WTC11 (cell line): ENCODE measurements at regions not wholly inside any gene's neighbourhood (a gene's known extent, or its start where the extent isn't known, plus 50 kb on each side); places are given as distances from the start of the nearest gene placed in this dataset.

ENCODE experiments used
- ZNF281 ChIP-seq: sonication (generic); formaldehyde crosslinking; IDR thresholded peaks from 2 replicates; pipeline ENCODE4 v1.8.0; 2023; ENCODE audit warnings: mild to moderate bottlenecking, missing genetic modification reagents
- TF ChIP-seq, protein P1 (sequence below): fragments of 200-600 bp; IDR thresholded peaks from 2 replicates; pipeline ENCODE4 v1.8.0; 2022; ENCODE audit warnings: antibody characterized with exemption
- TF ChIP-seq, protein P2 (sequence below): sonication (generic); formaldehyde crosslinking; IDR thresholded peaks from 2 replicates; pipeline ENCODE4 v1.8.1; 2022; ENCODE audit warnings: low read depth, missing genetic modification reagents, borderline replicate concordance
- TF ChIP-seq, protein P3 (sequence below): sonication (generic); formaldehyde crosslinking; IDR thresholded peaks from 2 replicates; pipeline ENCODE4 v1.8.1; 2023; ENCODE audit warnings: mild to moderate bottlenecking, missing genetic modification reagents, moderate library complexity

DNA sequence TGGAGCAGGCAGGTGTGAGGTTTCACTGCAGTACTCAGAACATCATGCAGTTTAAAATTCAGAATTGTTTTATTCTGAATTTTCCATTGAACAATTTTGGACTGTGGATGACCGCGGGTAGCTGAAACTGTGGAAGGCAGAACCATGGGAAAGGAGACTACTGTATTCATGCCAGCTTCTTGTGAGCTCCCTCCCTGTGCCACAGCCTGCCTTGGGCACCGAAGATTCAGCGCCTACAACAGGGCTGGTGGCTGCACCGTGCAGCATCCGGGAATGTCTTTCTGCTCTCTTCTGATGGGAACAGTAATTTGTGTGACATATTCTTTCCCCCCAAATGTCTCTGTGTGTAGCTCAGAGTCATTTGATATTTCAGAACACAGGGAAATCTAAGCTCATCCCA, 118.5 kb upstream of the NKX1-1 start:
- TF ChIP-seq, protein P1, sequence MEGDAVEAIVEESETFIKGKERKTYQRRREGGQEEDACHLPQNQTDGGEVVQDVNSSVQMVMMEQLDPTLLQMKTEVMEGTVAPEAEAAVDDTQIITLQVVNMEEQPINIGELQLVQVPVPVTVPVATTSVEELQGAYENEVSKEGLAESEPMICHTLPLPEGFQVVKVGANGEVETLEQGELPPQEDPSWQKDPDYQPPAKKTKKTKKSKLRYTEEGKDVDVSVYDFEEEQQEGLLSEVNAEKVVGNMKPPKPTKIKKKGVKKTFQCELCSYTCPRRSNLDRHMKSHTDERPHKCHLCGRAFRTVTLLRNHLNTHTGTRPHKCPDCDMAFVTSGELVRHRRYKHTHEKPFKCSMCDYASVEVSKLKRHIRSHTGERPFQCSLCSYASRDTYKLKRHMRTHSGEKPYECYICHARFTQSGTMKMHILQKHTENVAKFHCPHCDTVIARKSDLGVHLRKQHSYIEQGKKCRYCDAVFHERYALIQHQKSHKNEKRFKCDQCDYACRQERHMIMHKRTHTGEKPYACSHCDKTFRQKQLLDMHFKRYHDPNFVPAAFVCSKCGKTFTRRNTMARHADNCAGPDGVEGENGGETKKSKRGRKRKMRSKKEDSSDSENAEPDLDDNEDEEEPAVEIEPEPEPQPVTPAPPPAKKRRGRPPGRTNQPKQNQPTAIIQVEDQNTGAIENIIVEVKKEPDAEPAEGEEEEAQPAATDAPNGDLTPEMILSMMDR, result no peak
- TF ChIP-seq, protein P2, sequence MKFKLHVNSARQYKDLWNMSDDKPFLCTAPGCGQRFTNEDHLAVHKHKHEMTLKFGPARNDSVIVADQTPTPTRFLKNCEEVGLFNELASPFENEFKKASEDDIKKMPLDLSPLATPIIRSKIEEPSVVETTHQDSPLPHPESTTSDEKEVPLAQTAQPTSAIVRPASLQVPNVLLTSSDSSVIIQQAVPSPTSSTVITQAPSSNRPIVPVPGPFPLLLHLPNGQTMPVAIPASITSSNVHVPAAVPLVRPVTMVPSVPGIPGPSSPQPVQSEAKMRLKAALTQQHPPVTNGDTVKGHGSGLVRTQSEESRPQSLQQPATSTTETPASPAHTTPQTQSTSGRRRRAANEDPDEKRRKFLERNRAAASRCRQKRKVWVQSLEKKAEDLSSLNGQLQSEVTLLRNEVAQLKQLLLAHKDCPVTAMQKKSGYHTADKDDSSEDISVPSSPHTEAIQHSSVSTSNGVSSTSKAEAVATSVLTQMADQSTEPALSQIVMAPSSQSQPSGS (CRISPR knock-in tag), result no peak
- TF ChIP-seq ZNF281 (CRISPR knock-in tag), result no peak
- TF ChIP-seq, protein P3, sequence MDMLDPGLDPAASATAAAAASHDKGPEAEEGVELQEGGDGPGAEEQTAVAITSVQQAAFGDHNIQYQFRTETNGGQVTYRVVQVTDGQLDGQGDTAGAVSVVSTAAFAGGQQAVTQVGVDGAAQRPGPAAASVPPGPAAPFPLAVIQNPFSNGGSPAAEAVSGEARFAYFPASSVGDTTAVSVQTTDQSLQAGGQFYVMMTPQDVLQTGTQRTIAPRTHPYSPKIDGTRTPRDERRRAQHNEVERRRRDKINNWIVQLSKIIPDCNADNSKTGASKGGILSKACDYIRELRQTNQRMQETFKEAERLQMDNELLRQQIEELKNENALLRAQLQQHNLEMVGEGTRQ (CRISPR knock-in tag), result no peak
